Stimulated activated memory B cell treated with anti-CD40 and anti-IgM and Interleukin-4, amounts not matched to agents 10 μg/mL and 1 μg/mL and 100 μg/mL, for 72 hours (primary cell): ENCODE measurements at regions not wholly inside any gene's neighbourhood (a gene's known extent, or its start where the extent isn't known, plus 50 kb on each side); places are given as distances from the start of the nearest gene placed in this dataset.

Experiments
- ATAC-seq: fragments of 150-1000 bp; cut with Tn5 transposase; 2 replicates; pipeline ENCODE4 v1.10.0; 2021
- H3K27ac Mint-ChIP-seq: one replicate; pipeline ENCODE4 v1.8.0; 2022; ENCODE audit warnings: mild to moderate bottlenecking, mixed read lengths
- H3K27me3 Mint-ChIP-seq: one replicate; pipeline ENCODE4 v1.8.0; 2022; ENCODE audit warnings: mixed read lengths
- H3K36me3 Mint-ChIP-seq: one replicate; pipeline ENCODE4 v1.8.0; 2022; ENCODE audit warnings: mixed read lengths
- H3K4me1 Mint-ChIP-seq: one replicate; pipeline ENCODE4 v1.8.0; 2022; ENCODE audit warnings: mixed read lengths
- H3K4me3 Mint-ChIP-seq: one replicate; pipeline ENCODE4 v1.8.0; 2022; ENCODE audit warnings: mild to moderate bottlenecking, moderate library complexity, mixed read lengths
- H3K9me3 Mint-ChIP-seq: one replicate; pipeline ENCODE4 v1.8.0; 2022; ENCODE audit warnings: mixed read lengths

DNA sequence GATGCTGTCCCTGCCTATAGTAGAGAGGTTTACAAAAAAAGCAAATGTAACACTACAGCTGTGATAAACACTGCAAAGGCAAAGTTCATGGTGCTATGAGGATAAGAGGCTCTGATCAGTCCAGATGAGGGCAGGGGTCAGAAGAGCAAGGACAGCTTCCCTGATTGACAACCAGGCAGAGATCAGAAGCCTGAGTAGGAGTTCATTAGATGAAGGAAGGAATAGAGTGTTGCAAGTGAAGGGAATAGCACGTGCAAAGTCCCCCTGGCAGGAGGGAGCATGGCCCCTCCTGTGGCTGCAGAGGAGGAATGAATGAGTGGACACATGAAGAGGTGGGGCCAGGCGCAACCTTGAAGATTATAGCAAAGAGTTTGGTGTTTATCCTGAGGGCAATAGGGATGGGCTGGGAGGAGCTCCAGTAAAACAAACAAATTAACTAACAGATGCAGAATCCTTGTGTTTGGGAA, 208.4 kb upstream of the IRX5 start:
- no peak for ATAC-seq
- H3K4me1 Mint-ChIP-seq, result no peaks in the 10 kb centered on the region
- no peaks in the 10 kb centered on the region for H3K27me3 Mint-ChIP-seq
- H3K36me3 Mint-ChIP-seq, result no peaks in the 10 kb centered on the region
- no peak overlapping the region for H3K27ac Mint-ChIP-seq
- no peak overlapping the region for H3K4me3 Mint-ChIP-seq
- peaks cover 16% of the 10 kb centered on the region for H3K9me3 Mint-ChIP-seq

DNA sequence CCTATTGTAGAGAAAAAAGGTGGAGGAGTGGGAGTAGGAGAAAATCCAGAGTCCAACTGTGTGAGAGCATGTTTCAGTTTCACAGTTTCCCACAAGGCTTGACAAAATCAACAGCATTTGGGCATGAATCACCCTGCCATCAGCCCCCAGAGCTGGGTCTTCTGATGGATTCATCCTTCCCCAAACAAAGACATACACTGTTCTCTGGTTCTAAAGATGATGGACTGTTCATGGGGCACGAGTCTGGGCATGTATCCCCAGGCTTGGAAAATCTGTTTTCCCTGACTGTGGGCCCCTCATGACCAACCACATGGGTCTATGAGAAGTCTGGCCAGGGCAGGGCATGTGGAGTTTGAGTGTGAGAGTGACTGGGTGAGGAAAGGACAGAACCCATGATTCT, 210.4 kb upstream of the IRX5 start:
- peaks cover 13% of the 10 kb centered on the region for H3K9me3 Mint-ChIP-seq
- no peaks in the 10 kb centered on the region for H3K4me1 Mint-ChIP-seq
- no peak overlapping the region for H3K4me3 Mint-ChIP-seq
- no peaks in the 10 kb centered on the region for H3K27me3 Mint-ChIP-seq
- ATAC-seq, result no peak
- no peak overlapping the region for H3K27ac Mint-ChIP-seq
- no peaks in the 10 kb centered on the region for H3K36me3 Mint-ChIP-seq

DNA sequence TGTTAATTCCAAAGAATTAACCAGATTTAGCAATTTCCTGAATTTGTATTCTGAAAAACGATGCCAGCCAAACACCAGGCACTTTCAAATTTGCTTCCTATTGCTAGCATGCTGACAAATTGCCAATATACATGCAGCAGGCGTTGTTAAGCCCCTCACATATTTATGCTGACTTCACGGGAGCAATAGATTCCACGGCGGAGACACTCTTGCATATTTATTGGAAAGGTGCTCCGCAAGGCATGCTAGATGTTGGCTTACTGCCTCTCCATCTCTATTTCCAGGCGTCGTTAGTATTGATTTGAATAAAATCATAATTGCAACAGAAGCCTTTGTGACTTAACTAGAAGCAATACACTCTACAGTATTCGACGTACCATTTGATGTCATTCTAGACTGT, 211.0 kb upstream of the IRX5 start:
- peaks cover 13% of the 10 kb centered on the region for H3K9me3 Mint-ChIP-seq
- no peak overlapping the region for H3K4me3 Mint-ChIP-seq
- H3K27ac Mint-ChIP-seq, result no peak overlapping the region
- no peak for ATAC-seq
- no peaks in the 10 kb centered on the region for H3K27me3 Mint-ChIP-seq
- no peaks in the 10 kb centered on the region for H3K36me3 Mint-ChIP-seq
- no peaks in the 10 kb centered on the region for H3K4me1 Mint-ChIP-seq

DNA sequence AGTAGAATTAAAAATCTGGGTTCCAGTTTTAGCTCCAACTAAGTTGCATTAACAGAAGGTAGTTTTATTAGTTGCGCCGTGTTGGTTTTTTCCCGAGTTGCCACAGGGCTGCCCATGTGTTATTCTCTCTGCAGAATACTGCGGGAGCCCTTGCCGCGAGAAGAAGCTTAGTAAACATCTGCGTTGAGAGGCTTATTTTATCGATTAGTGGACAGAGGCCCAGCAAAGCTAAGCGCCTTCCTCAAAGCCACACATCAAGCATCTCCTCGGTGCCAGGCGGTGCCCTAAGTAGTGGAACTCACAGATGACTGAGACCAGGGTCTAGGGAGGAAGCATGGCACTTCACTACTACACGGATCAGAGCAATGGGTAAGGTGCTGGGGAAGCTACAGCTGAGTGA, 212.3 kb upstream of the IRX5 start:
- Mint-ChIP-seq H3K4me1 (no peaks in the 10 kb centered on the region), H3K27me3 (no peaks in the 10 kb centered on the region), H3K4me3 (no peak overlapping the region), H3K9me3 (peaks cover 13% of the 10 kb centered on the region), H3K36me3 (no peaks in the 10 kb centered on the region), H3K27ac (no peak overlapping the region)
- no peak for ATAC-seq

DNA sequence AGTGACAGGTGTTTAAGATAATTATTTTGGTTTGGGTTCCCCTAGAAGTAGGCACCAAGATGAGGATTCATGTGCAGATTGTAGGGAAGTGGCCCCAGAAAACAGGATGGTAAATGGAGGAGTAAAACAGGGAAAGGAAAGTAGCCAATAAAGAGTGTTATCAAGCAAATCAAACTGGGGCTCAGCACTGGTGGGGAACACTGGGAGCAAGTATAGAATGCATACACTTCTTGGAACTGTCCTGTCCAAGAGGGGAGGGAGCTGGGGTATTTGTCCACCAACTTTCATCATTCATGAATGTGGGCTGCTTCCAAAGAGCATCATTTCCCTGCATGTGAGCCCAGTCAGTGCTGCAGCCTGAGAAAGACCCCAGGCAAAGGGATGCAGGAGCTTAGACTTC, 215.7 kb upstream of the IRX5 start:
- H3K27me3 Mint-ChIP-seq, result no peaks in the 10 kb centered on the region
- no peak for ATAC-seq
- no peaks in the 10 kb centered on the region for H3K4me1 Mint-ChIP-seq
- H3K27ac Mint-ChIP-seq, result no peak overlapping the region
- peaks cover 5% of the 10 kb centered on the region for H3K9me3 Mint-ChIP-seq
- H3K4me3 Mint-ChIP-seq, result no peak overlapping the region
- H3K36me3 Mint-ChIP-seq, result no peaks in the 10 kb centered on the region

DNA sequence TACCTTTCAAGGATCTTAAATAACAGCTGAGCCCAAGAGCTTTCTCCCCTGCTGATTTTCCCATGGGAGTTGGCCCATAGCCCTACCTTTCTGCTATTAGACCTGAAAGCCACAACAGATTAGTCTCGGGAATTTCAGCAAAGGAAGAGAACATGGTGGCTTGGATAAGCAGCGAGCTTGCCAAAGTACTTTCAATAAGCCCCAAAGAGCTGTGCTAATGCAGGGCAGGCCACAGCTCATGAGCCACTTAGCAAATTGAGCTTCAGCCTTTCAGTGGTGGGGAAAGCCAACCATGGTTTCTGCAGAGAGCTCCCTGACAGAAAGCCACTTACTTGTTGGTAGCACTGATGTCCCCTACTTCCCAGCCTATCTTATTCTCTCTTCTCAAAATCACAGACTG, 217.8 kb upstream of the IRX5 start:
- no peaks in the 10 kb centered on the region for H3K27me3 Mint-ChIP-seq
- no peaks in the 10 kb centered on the region for H3K4me1 Mint-ChIP-seq
- H3K9me3 Mint-ChIP-seq, result peaks cover 3% of the 10 kb centered on the region
- no peak for ATAC-seq
- no peaks in the 10 kb centered on the region for H3K36me3 Mint-ChIP-seq
- H3K27ac Mint-ChIP-seq, result no peak overlapping the region
- no peak overlapping the region for H3K4me3 Mint-ChIP-seq

DNA sequence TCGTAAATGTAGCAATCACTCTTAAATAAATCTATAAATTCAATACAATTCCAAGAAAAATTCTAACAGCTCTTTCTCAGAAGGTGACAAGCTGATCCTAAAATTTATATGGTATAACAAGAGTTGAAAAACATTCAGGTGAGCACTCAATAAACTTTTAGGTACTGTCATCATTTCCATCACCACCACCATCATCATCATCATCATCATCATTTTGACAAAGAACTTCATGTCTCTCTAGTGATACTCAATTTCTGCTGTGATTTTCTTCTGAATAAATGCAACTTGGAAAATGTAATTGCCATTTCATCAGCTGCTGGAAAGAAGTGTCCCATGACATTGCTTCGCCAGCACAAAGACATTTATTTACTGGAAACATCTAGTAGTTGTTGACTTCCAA, 222.9 kb upstream of the IRX5 start:
- Mint-ChIP-seq H3K27ac (no peak overlapping the region), H3K27me3 (no peaks in the 10 kb centered on the region), H3K4me3 (no peak overlapping the region), H3K9me3 (peaks cover 3% of the 10 kb centered on the region), H3K4me1 (no peaks in the 10 kb centered on the region), H3K36me3 (no peaks in the 10 kb centered on the region)
- no peak for ATAC-seq

DNA sequence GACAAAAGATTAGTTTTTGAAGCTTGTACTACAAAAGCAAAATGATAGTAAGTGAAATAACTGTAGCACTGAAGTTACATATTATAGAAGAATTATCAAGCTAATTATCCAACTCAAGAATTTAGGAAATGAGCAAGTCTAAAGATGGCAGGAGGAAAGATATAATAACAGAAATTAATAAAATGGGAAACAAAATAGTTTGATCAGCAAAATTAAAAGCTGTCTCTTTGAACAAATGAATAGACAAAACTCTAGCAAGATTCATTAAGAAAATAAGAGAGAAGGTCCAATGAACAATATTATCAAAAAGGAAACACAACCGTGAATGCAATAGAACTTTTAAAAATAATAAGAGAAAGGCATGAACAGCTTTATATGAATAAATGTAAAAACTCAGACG, 224.3 kb upstream of the IRX5 start:
- Mint-ChIP-seq H3K27ac (no peak overlapping the region), H3K9me3 (peaks cover 3% of the 10 kb centered on the region), H3K27me3 (no peaks in the 10 kb centered on the region), H3K4me1 (no peaks in the 10 kb centered on the region), H3K36me3 (no peaks in the 10 kb centered on the region), H3K4me3 (no peak overlapping the region)
- ATAC-seq, result no peak

DNA sequence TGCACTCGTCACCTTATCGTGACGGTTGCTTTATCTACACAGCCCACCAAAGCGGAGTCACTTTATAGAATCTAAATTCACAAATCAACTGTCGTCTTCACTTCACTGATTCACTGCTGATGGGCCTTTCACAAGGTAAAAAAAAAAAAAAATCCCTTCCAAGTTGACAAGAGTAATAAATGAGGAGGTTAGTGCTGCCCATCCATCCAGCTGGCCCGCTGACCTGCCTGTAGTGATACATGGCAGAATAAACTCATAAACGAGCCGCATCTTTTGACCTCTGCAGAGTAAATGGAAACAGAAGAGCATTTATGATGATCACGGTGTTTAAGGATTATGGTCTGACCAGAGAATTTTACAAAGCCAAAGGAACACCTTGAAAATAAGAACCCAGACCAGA, 227.3 kb upstream of the IRX5 start:
- no peaks in the 10 kb centered on the region for H3K4me1 Mint-ChIP-seq
- ATAC-seq, result no peak

DNA sequence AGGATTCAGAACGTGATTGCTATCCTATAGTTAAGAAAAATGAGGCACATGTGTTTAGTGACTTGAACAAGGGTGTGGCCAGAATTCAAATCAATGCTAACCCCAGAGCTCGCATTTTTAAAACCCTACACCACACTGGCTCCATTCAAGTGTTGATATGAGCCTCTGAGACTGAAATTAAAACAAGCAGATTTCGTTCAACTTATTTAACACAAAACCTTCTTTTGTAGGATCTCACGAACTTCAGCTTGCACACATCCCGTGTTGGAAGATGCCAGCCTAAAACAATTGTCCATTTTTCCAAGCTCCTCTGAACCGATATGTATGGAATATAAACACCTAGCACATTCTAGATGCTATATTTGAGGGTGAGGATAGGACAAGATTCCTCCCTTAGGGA, 231.0 kb upstream of the IRX5 start:
- no peak overlapping the region for H3K27ac Mint-ChIP-seq
- H3K27me3 Mint-ChIP-seq, result no peaks in the 10 kb centered on the region
- H3K4me1 Mint-ChIP-seq, result no peaks in the 10 kb centered on the region
- H3K9me3 Mint-ChIP-seq, result peaks cover 3% of the 10 kb centered on the region
- H3K4me3 Mint-ChIP-seq, result no peak overlapping the region
- no peaks in the 10 kb centered on the region for H3K36me3 Mint-ChIP-seq
- ATAC-seq, result no peak

More for the DNA sequence above, 227.3 kb upstream of the IRX5 start:
- no peaks in the 10 kb centered on the region for H3K27me3 Mint-ChIP-seq
- no peak overlapping the region for H3K4me3 Mint-ChIP-seq
- H3K27ac Mint-ChIP-seq, result no peak overlapping the region
- H3K36me3 Mint-ChIP-seq, result no peaks in the 10 kb centered on the region
- peaks cover 3% of the 10 kb centered on the region for H3K9me3 Mint-ChIP-seq

DNA sequence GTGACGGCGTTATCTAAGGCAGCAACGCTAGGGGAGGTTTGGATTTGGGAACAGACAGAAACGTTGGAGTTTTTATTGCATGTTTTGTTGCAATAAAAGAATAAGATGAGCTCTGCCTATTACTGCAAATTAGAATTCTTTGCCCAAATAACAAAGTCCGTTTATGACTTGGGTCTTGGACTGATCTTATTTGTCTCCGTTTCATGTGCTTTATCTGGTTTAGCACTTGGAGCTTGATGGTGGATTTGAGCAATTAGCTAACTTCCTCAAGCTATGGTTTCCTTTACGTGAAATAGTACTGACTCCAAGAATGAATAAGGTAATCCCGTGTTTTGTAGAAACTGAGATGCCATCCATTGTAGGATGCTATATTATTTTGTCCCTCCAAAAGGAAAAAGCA, 233.0 kb upstream of the IRX5 start:
- H3K27ac Mint-ChIP-seq, result no peak overlapping the region
- no peak overlapping the region for H3K4me3 Mint-ChIP-seq
- H3K36me3 Mint-ChIP-seq, result no peaks in the 10 kb centered on the region
- no peaks in the 10 kb centered on the region for H3K27me3 Mint-ChIP-seq
- H3K4me1 Mint-ChIP-seq, result no peaks in the 10 kb centered on the region
- peaks cover 3% of the 10 kb centered on the region for H3K9me3 Mint-ChIP-seq
- no peak for ATAC-seq

DNA sequence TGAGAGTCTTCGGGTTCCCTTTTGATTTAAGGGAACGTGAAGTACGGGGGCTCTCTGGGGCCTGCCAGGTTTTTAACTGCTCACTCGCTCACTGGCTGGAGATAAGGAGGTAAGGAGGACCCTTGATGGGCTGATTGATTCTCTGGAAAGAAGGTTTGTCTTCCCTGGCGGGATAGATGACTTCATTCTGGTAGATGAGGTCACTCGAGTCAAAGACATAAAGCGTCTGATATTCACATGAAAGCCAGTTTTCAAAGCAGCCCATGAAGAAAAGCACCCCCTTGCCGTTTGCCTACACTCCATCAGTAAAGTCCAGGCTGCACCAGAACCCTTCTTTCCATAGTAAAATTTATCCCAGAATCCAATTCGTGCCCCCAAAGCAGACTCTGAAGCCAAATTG, 233.7 kb upstream of the IRX5 start:
- H3K27ac Mint-ChIP-seq, result no peak overlapping the region
- ATAC-seq, result no peak
- H3K4me3 Mint-ChIP-seq, result no peak overlapping the region
- H3K36me3 Mint-ChIP-seq, result no peaks in the 10 kb centered on the region
- no peaks in the 10 kb centered on the region for H3K27me3 Mint-ChIP-seq
- no peaks in the 10 kb centered on the region for H3K4me1 Mint-ChIP-seq
- peaks cover 5% of the 10 kb centered on the region for H3K9me3 Mint-ChIP-seq

DNA sequence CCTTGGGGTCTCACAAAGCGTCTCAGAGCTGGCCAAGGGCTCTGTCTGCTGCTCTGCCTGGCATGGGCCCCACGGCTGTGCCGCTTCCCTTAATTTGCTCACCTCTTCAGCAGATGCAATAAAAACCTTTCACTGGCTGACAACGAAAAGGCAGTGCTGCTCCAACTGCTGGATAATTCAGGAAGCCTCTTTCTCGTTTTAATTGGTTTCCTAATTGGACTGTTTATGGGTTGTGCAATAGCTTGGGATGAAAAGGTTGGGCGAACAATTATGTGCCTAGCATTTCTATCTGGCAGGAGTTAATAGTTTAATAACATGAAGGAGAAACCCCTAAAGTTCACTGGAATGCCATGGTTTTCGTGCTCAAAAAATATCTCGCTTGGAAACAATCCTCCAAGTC, 234.1 kb upstream of the IRX5 start:
- Mint-ChIP-seq H3K36me3 (no peaks in the 10 kb centered on the region), H3K4me1 (no peaks in the 10 kb centered on the region), H3K9me3 (peaks cover 5% of the 10 kb centered on the region), H3K27me3 (no peaks in the 10 kb centered on the region), H3K4me3 (no peak overlapping the region), H3K27ac (no peak overlapping the region)
- no peak for ATAC-seq

DNA sequence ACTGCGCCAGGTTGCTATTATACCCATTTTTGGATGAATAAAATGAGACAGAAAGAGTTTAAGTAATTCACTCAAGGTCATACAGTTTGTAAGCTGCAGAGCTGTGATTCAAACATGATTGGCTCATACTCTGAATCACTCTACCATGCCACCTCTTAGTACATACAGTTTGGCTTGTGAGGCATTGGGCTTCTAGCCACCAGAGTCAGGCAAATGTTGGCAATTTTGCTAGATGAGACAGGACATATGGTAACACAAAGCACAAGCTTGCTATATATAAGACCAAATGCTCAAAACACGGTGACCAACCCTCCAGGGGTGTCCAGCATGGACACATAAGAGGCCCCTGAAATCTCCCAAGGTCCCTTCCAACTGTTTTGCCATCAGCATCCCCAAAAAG, 236.0 kb upstream of the IRX5 start:
- H3K9me3 Mint-ChIP-seq, result peaks cover 2% of the 10 kb centered on the region
- no peak overlapping the region for H3K27ac Mint-ChIP-seq
- no peaks in the 10 kb centered on the region for H3K27me3 Mint-ChIP-seq
- H3K4me3 Mint-ChIP-seq, result no peak overlapping the region
- ATAC-seq, result no peak
- H3K36me3 Mint-ChIP-seq, result no peaks in the 10 kb centered on the region
- no peaks in the 10 kb centered on the region for H3K4me1 Mint-ChIP-seq

DNA sequence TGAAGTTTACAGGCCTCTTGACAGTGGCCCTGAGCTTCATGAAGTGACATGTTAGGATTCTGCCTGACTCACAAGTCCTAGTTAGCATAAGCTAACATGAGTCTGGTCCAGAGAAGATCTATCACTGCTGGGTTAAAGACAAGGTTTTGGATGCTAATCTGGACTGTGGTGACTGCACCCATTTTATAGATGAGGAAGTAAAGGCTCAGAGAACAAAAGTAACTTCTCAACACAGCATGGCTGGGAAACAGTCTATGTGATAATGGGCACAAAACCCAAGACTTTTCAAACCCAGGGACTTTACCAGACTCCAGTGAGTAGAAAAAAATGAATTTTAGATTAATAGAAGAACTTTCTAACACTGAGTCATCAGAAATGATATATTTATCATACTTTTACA, 236.8 kb upstream of the IRX5 start:
- no peak for ATAC-seq
- Mint-ChIP-seq H3K36me3 (no peaks in the 10 kb centered on the region), H3K27ac (no peak overlapping the region), H3K27me3 (no peaks in the 10 kb centered on the region), H3K4me1 (no peaks in the 10 kb centered on the region), H3K9me3 (peaks cover 2% of the 10 kb centered on the region), H3K4me3 (no peak overlapping the region)

DNA sequence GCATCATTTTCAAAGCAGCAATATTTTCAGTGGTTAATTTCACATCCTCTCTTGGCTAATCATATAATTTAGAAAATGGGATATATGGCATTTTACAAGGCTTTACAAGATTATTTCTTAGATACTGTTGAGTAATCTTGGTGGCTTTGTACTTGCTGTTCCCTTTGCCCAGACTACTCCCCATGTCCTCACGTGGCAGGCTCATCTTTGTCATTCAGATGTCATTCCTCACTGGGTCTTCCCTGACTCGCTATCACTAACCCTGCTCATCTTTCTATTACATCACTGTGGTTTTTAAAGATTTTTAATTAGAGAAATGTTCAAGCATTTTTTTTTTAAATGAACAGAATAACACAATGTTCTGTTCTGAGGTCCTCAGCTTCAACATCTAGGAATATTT, 240.0 kb upstream of the IRX5 start:
- no peaks in the 10 kb centered on the region for H3K4me1 Mint-ChIP-seq
- H3K4me3 Mint-ChIP-seq, result no peak overlapping the region
- H3K27me3 Mint-ChIP-seq, result no peaks in the 10 kb centered on the region
- peaks cover 9% of the 10 kb centered on the region for H3K9me3 Mint-ChIP-seq
- no peak for ATAC-seq
- no peaks in the 10 kb centered on the region for H3K36me3 Mint-ChIP-seq
- no peak overlapping the region for H3K27ac Mint-ChIP-seq

DNA sequence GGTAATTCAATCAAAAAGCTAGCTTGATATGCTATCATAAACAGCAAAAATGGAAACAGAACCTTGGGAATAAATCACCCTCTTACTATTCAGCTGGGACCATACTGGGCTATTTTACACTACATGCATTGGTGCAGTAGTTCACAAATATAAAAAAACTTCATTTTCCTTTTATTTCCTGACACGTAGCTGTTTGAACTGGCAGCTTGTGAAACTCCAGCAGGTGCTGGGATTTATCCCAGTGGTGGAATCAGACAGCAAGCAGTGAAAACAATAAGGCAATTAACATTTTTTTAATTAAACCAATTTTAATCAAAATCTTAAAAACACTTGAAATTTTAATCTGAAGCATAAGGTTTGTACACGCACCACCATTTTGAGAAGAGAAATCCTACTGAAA, 240.4 kb upstream of the IRX5 start:
- no peaks in the 10 kb centered on the region for H3K36me3 Mint-ChIP-seq
- H3K9me3 Mint-ChIP-seq, result peaks cover 12% of the 10 kb centered on the region
- no peak overlapping the region for H3K27ac Mint-ChIP-seq
- no peaks in the 10 kb centered on the region for H3K4me1 Mint-ChIP-seq
- no peak overlapping the region for H3K4me3 Mint-ChIP-seq
- H3K27me3 Mint-ChIP-seq, result no peaks in the 10 kb centered on the region
- no peak for ATAC-seq
